ENCODE measurements at regions not wholly inside any gene's neighbourhood (a gene's known extent, or its start where the extent isn't known, plus 50 kb on each side); places are given as distances from the start of the nearest gene placed in this dataset.

DNA sequence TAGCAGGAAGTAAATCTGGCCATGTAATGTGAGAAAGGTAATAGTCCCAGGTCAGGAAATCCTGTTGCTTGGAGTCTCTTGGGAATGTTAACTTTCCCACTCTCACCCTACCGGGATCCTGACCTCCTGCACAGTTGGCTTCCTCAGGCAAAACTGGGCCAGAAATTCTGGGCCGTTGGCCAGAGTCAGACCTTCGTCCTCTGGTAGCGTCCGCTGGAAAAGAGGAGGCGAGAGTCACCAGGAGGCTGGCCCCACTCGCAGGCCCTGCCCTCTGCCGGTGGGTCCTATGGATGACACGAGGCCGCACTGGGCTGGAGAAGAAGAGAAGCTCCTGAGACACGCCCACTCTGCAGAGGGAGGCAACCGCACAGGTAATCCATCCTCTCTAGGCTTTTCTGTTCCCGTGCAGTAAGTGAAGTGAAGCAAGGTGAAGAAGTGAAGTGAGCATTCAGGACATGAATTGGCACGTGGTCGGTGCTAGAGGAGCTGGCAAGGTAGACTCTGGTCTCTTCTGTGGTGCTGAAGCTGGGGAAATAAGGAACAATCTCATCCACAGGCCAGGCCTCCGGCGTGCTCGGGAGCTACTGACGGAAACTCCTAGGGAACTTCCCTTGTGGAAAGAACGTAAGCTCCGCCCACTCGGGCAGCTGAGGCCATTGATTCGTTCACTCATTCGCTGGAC is 182.7 kb upstream of the GLI2 start:
- TF ChIP-seq EZH2 (optimal IDR thresholded peaks at IDR 0.05; ENCODE audit: low read depth, low read length) (no peak), EZH2phosphoT487 (IDR thresholded peaks at IDR 0.05; ENCODE audit: low read length) (no peak)
- TF ChIP-seq, protein P1, sequence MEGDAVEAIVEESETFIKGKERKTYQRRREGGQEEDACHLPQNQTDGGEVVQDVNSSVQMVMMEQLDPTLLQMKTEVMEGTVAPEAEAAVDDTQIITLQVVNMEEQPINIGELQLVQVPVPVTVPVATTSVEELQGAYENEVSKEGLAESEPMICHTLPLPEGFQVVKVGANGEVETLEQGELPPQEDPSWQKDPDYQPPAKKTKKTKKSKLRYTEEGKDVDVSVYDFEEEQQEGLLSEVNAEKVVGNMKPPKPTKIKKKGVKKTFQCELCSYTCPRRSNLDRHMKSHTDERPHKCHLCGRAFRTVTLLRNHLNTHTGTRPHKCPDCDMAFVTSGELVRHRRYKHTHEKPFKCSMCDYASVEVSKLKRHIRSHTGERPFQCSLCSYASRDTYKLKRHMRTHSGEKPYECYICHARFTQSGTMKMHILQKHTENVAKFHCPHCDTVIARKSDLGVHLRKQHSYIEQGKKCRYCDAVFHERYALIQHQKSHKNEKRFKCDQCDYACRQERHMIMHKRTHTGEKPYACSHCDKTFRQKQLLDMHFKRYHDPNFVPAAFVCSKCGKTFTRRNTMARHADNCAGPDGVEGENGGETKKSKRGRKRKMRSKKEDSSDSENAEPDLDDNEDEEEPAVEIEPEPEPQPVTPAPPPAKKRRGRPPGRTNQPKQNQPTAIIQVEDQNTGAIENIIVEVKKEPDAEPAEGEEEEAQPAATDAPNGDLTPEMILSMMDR (IDR thresholded peaks at IDR 0.05; ENCODE audit: low read length), result peak; percentile 56
- peak; percentile 37 for DNase-seq
- Histone ChIP-seq H3K9ac (ENCODE audit: low read length) (no peak overlapping the region), H3K27ac (ENCODE audit: low read length) (no peak overlapping the region), H3K36me3 (replicated peaks; ENCODE audit: insufficient read depth, low read length) (no peaks in the 10 kb centered on the region), H2AFZ (ENCODE audit: low read length) (no peak overlapping the region), H3K9me2 (replicated peaks; ENCODE audit: insufficient read depth, low read length) (no peaks in the 10 kb centered on the region), H3K4me1 (ENCODE audit: low read length) (no peaks in the 10 kb centered on the region), H4K20me1 (ENCODE audit: insufficient read depth, low read length) (no peaks in the 10 kb centered on the region), H3K4me3 (ENCODE audit: low read length) (no peak overlapping the region), H3K79me2 (ENCODE audit: low read length) (no peaks in the 10 kb centered on the region), H3K27me3 (replicated peaks; ENCODE audit: insufficient read depth, low read length) (no peaks in the 10 kb centered on the region), H3K4me2 (ENCODE audit: low read depth, low read length) (peak overlapping the region; percentile 33; the same call in 1 of the 2 replicates), H3F3A (ENCODE audit: insufficient read depth, low read length) (no peaks in the 10 kb centered on the region), H3K9me3 (replicated peaks; ENCODE audit: insufficient read depth, low read length) (no peaks in the 10 kb centered on the region)

DNA sequence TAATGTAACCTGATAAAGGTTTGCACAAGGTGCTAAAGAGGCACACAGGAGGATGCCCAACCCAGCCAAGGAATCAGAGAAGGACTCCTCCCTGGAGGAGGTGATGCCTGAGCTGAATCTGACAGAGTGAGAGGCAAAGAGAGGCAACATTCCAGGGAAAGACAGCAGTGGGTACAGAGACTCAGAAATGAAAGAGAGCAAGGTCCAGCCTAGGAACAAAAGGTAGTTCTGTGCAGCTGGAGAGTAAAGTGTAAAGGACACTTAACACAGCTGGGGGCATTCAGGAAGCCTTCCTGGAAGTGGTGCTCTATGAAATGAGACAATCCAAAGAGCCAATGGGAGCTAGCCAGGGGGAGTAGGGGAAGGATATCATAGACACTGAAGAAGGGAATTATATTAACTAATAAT is 181.0 kb upstream of the GLI2 start:
- TF ChIP-seq EZH2phosphoT487 (IDR thresholded peaks at IDR 0.05; ENCODE audit: low read length), result no peak
- no peak for TF ChIP-seq EZH2 (optimal IDR thresholded peaks at IDR 0.05; ENCODE audit: low read depth, low read length)
- TF ChIP-seq, protein P1 (IDR thresholded peaks at IDR 0.05; ENCODE audit: low read length), result no peak

GRCh38 chr2:120555092-120555491 is 180.6 kb upstream of the GLI2 start:
- Histone ChIP-seq H3K4me2 (ENCODE audit: low read depth, low read length) (no peak overlapping the region), H3K27me3 (replicated peaks; ENCODE audit: insufficient read depth, low read length) (no peaks in the 10 kb centered on the region), H3K9me3 (replicated peaks; ENCODE audit: insufficient read depth, low read length) (no peaks in the 10 kb centered on the region), H2AFZ (ENCODE audit: low read length) (no peak overlapping the region), H3K9me2 (replicated peaks; ENCODE audit: insufficient read depth, low read length) (no peaks in the 10 kb centered on the region), H3K36me3 (replicated peaks; ENCODE audit: insufficient read depth, low read length) (no peaks in the 10 kb centered on the region), H3K4me3 (ENCODE audit: low read length) (no peak overlapping the region), H3F3A (ENCODE audit: insufficient read depth, low read length) (no peaks in the 10 kb centered on the region), H4K20me1 (ENCODE audit: insufficient read depth, low read length) (no peaks in the 10 kb centered on the region), H3K79me2 (ENCODE audit: low read length) (no peaks in the 10 kb centered on the region), H3K4me1 (ENCODE audit: low read length) (no peaks in the 10 kb centered on the region), H3K9ac (ENCODE audit: low read length) (no peak overlapping the region), H3K27ac (ENCODE audit: low read length) (no peak overlapping the region)
- DNase-seq, result no peak
- TF ChIP-seq EZH2 (optimal IDR thresholded peaks at IDR 0.05; ENCODE audit: low read depth, low read length) (no peak), EZH2phosphoT487 (IDR thresholded peaks at IDR 0.05; ENCODE audit: low read length) (no peak)

More for the DNA sequence above, 181.0 kb upstream of the GLI2 start:
- no peaks in the 10 kb centered on the region for H3K4me1 ChIP-seq (ENCODE audit: low read length)
- no peak overlapping the region for H3K4me3 ChIP-seq (ENCODE audit: low read length)
- no peak overlapping the region for H3K27ac ChIP-seq (ENCODE audit: low read length)
- no peaks in the 10 kb centered on the region for H3F3A ChIP-seq (ENCODE audit: insufficient read depth, low read length)
- H3K27me3 ChIP-seq (replicated peaks; ENCODE audit: insufficient read depth, low read length), result no peaks in the 10 kb centered on the region
- H4K20me1 ChIP-seq (ENCODE audit: insufficient read depth, low read length), result no peaks in the 10 kb centered on the region
- DNase-seq, result no peak
- H2AFZ ChIP-seq (ENCODE audit: low read length), result no peak overlapping the region
- H3K9ac ChIP-seq (ENCODE audit: low read length), result no peak overlapping the region
- no peaks in the 10 kb centered on the region for H3K9me3 ChIP-seq (replicated peaks; ENCODE audit: insufficient read depth, low read length)
- H3K9me2 ChIP-seq (replicated peaks; ENCODE audit: insufficient read depth, low read length), result no peaks in the 10 kb centered on the region
- no peak overlapping the region for H3K4me2 ChIP-seq (ENCODE audit: low read depth, low read length)
- H3K79me2 ChIP-seq (ENCODE audit: low read length), result no peaks in the 10 kb centered on the region
- no peaks in the 10 kb centered on the region for H3K36me3 ChIP-seq (replicated peaks; ENCODE audit: insufficient read depth, low read length)

DNA sequence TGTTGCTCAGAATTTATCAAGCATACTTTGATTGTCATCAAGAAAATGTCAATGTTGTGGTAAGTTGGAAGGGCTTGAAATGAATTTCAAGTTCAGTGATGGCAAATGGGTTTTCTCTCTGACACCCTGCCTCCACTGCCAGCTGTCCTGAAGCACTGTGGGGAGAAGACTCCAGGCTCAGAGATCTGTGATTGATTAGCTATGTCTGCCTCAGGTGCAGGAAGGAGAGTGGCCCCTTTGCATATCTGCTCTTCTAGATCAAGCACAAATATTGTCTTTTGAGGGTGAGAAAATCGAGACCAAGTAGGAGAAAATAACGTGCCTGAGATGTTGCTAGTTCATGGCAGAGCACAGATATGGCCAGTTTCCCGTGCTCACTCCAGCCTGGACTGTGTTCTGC is 178.8 kb upstream of the GLI2 start:
- no peak for DNase-seq
- Histone ChIP-seq H3K27ac (ENCODE audit: low read length) (no peak overlapping the region), H3K9me2 (replicated peaks; ENCODE audit: insufficient read depth, low read length) (no peaks in the 10 kb centered on the region), H3K79me2 (ENCODE audit: low read length) (no peaks in the 10 kb centered on the region), H3K9ac (ENCODE audit: low read length) (no peak overlapping the region), H3K4me3 (ENCODE audit: low read length) (no peak overlapping the region), H3K4me1 (ENCODE audit: low read length) (no peaks in the 10 kb centered on the region), H3F3A (ENCODE audit: insufficient read depth, low read length) (no peaks in the 10 kb centered on the region), H3K27me3 (replicated peaks; ENCODE audit: insufficient read depth, low read length) (no peaks in the 10 kb centered on the region), H2AFZ (ENCODE audit: low read length) (no peak overlapping the region), H3K4me2 (ENCODE audit: low read depth, low read length) (no peak overlapping the region), H4K20me1 (ENCODE audit: insufficient read depth, low read length) (no peaks in the 10 kb centered on the region), H3K9me3 (replicated peaks; ENCODE audit: insufficient read depth, low read length) (no peaks in the 10 kb centered on the region), H3K36me3 (replicated peaks; ENCODE audit: insufficient read depth, low read length) (no peaks in the 10 kb centered on the region)
- TF ChIP-seq, protein P1 (IDR thresholded peaks at IDR 0.05; ENCODE audit: low read length), result no peak
- no peak for TF ChIP-seq EZH2 (optimal IDR thresholded peaks at IDR 0.05; ENCODE audit: low read depth, low read length)
- TF ChIP-seq EZH2phosphoT487 (IDR thresholded peaks at IDR 0.05; ENCODE audit: low read length), result no peak

Data from MM.1S (cell line).